ENCODE measurements at regions not wholly inside any gene's neighbourhood (a gene's known extent, or its start where the extent isn't known, plus 50 kb on each side); places are given as distances from the start of the nearest gene placed in this dataset.

DNA sequence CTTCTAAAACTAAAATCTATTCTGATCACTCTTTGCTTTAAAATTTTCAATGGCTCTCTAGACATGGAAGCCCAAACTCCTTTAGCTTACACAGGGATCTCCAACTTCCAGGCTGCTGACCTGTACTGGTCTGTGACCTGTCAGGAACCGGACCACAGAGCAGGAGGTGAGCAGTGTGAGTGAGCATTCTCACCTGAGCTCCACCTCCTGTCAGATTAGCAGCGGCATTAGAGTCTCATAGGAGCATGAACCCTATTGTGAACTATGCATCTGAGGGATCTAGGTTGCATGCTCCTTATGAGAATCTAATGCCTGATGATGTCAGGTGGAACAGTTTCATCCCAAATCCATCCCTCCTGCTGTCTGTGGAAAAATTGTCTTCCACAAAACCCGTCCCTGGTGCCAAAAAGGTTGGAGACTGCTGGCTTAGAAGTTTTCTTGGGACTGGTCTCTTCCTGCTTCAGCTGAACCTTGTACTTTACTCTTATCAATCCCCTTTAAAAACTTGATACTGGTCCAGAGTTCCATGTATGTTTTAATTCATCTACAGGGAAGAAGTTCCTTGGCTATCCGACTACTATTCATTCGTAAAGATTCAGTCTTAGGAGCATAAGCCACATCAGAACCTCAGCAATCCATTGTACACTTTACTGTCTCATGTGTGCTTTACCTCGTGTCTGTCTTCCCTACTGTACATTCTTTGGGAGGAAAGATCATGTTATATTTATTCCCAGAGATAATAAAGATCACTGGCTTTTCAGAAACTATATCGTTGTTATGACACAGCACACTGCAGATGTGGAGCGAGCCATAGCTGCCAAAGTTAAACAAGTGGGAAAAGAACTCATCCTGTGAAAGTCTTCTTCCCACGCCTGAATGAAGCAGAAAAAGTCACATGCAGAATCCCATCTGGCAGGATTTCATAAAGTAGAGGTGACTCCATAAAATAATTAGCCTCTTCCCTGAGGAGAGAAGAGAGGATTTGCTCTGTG lies 183.8 kb downstream of the LRATD1 start:
- H3K4me3 ChIP-seq (ENCODE audit: low read length) = no peak overlapping the region
- DNase-seq (ENCODE audit: low read depth, low spot score) = no peak

DNA sequence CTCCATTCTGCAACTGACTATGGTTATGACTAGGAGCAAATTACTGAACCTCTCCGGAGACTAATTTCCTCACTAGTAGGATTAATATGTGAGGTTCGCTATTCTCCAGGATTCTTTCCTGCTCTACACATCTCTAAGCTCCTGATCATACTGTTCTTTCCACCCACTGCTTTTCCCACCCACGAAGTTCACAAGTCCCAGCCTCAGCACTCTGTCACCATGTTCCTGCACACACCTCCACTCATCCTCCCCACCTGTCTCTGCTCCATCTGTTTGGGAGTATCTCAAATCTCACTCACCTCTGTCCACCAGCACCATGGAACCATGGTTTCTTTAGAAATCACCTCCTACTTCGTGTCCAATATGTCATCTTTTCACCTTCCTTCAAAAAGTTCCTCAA lies 185.3 kb downstream of the LRATD1 start:
- DNase-seq (ENCODE audit: low read depth, low spot score) = no peak
- no peak overlapping the region for H3K4me3 ChIP-seq (ENCODE audit: low read length)

DNA sequence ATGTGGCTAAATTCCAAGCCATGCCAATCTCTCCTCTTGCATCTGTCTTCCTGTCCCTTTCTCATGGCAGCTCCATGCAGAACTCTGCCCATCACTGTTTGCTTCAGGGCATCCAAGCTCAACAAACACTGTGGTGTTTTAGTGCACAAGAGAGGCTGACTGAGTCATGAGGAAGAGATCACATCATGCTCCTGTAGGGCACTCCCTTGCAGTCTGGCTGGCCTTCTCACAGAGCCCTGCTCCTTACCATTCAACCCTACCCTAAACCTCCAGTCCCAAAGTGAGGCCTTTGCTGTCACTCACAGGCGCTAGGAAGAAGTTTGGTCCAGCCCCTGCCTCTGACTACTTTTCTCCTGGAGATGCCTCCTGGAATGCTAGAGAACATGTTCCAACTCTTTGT lies 194.0 kb downstream of the LRATD1 start:
- no peak for DNase-seq (ENCODE audit: low read depth, low spot score)
- no peak overlapping the region for H3K4me3 ChIP-seq (ENCODE audit: low read length)

DNA sequence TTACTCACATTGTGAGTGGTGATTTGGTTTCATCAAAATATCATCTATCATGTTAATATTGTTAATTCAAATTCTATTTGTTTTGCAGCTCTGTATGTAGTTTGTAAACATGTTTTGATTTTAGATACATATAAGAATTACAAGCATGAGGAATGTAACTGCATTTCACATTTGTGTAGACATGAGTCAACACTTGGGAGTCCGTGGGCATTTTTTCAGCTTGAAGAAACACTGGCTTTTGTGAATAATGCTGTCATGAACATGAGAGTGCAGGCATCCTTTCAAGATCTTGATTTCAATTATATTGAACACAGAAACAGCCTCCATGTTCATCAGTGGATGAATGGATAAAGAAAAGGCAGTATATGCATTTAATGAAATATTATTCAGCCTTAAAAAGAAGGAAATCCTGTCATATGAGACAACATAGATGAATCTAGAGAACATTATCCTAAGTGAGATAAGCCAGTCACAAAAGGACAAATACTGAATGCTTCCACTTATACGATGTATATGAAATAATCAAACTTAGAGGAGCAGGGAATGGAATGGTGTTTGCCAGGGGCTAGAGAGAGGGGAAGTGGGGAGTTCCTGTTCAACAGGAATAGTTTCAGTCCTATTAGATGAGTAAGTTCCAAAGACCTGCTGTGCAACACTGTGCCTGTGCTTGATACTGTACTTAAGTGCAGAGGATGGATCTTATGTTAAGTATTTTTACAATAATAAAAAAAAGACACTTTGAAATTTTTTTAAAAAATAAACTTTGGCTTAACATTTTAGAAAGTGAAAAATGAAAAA lies 194.9 kb downstream of the LRATD1 start:
- no peak for DNase-seq (ENCODE audit: low read depth, low spot score)
- no peak overlapping the region for H3K4me3 ChIP-seq (ENCODE audit: low read length)

DNA sequence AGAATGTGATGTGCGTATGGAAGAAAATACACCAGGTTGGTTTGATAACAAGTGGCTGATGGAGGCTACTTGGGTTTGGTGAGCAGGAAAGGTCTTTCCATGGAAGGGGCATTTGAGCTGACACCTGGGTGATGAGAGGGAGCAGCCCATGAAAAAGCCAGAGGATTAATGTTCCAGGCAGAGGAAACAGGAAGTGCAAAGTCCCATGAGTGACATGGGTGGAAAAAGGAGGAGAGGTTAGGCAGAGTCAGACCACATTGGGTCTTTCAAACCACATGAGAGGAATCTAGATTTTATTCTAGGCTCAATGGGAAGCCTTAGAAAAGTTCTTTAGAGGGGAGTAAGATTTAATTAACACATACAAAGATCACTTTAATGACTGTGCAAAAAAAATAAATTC lies 195.7 kb downstream of the LRATD1 start:
- H3K4me3 ChIP-seq (ENCODE audit: low read length) = no peak overlapping the region

DNA sequence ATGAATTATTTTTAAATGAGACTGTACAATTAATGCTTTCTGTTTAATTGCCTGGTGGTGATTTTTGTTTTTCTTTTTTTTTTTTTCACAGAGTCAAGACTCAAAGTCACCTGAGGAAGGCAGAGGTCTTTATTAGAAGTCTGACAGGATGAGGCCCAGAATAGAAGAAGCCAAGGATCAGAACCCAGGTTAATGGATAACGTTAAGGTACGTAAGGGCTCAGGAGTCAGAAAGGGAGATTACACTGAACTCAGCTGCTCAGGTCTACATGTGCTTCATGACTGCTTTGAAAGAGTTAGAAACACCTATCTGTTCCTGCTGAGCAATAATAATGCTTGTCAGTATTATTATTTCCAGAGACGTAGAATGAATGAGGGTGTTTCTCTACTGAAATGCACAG lies 196.5 kb downstream of the LRATD1 start:
- no peak for DNase-seq (ENCODE audit: low read depth, low spot score)

More for the DNA sequence above, 195.7 kb downstream of the LRATD1 start:
- DNase-seq (ENCODE audit: low read depth, low spot score) = no peak

DNA sequence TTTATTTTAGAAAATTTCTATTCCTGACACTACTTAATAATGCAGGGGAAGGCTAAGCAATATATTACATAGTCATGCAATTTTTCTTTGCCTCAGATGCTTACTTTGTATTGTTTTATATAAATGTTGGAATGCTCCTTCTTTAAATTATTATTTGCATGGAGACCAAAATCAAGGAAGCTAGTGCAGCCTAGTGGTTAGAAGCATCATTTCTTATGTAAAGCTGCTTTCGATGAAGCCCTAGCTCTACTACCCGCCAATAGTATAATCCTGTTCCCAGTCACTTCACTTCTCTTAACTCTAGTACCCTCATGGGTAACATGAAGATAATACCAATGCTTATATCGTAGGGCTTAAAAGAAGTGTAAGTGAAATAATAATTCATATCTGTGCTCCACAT lies 198.9 kb downstream of the LRATD1 start:
- no peak overlapping the region for H3K4me3 ChIP-seq (ENCODE audit: low read length)
- DNase-seq (ENCODE audit: low read depth, low spot score) = no peak

More for the DNA sequence above, 196.5 kb downstream of the LRATD1 start:
- H3K4me3 ChIP-seq (ENCODE audit: low read length) = no peak overlapping the region

DNA sequence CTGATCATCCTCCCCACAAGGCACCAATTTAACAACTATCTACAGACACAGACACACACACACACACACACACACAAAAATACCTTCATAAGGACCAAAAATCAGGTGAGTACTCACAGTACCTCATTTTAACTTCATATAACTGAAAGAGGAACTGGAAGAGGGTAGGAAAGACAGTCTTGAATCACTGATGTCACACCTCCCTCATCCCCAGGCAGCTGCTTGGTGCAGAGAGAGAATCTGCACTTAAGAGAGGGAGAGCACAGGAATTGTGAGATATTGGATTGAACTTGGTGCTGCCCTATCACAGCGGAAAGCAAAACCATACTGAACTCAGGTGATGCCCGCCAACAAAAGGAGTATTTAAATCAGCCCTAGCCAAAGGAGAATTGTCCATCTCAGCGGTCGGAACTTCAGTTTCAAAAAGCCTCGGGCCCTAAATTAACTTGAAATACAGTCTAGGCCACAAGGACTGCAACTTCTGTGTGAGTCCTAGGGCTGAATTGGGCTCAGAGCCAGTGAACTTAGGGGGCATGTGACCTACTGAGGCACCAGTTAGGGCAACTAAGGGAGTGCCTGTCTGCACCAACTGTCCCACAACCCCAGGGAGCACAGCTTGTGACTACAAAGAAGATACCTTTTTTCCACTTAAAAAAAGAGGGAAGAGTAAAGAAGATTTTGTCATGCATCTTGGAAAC lies 211.1 kb downstream of the LRATD1 start:
- H3K4me3 ChIP-seq (ENCODE audit: low read length) = no peak overlapping the region
- DNase-seq (ENCODE audit: low read depth, low spot score) = no peak

DNA sequence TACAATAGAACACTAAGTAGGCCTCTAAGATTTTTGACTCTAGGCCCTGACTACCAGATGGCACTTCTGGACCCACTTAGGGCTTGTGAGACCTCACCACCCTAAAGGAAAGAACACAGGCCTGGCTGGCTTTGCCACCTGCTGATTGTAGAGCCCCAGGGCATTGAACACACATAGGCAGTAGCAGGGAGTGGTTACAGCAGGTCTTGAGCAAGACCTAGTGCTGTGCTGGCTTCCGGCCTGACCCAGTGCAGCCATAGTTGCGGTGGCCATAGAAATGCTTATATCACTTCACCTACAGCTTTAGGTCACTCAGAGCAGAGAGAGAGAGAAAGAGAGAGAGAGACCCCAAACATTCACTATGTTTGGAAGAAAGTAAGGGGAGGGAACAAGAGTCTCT lies 223.2 kb downstream of the LRATD1 start:
- no peak for DNase-seq (ENCODE audit: low read depth, low spot score)

DNA sequence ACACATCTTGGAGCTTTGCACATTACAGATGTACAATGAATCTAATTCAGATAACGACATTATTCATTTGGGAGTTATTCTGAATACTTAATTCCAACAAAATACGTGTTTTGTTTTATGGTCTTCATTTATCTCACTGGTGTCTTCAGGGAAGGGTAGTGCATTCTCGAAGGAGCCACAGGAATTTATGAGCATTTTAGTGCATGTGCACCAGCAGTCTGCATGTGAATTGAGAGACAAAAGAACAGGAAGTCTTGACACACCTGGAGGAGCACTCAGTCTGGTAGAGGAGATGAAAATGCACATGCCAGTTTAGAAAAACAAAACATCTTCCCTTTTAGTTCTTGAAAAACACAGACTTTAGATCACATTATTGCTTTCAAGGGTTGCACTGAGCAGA lies 228.7 kb downstream of the LRATD1 start:
- no peak for DNase-seq (ENCODE audit: low read depth, low spot score)
- H3K4me3 ChIP-seq (ENCODE audit: low read length) = no peak overlapping the region

More for the DNA sequence above, 223.2 kb downstream of the LRATD1 start:
- H3K4me3 ChIP-seq (ENCODE audit: low read length) = no peak overlapping the region

DNA sequence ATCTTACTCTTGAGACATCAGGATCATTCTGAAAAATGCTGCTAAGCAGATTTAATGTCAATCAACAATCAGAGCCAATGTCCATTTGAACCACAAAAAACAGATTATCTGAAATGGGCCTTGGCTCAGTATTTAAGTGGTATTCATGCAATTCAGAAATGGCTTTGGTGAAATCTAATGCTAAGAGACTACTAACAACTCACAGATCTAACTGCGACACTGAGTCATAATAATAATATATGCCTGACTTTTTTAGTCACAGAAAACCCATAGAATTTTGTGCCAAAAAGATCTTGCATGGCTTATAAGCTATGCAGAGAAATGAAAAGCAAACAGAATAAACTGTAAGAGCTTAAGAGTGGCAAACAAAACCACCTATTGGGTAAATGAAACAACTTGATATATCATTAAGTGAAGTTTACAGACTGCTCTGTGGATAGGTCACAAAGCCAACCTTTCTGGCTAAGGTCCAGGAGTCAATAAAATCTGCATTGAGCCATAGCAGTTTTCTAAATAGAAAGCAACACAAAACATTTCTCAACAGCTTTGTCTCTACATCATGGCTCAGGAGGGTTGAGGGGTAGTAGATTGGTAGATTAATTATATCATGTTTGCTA lies 234.3 kb downstream of the LRATD1 start:
- no peak overlapping the region for H3K4me3 ChIP-seq (ENCODE audit: low read length)
- DNase-seq (ENCODE audit: low read depth, low spot score) = no peak

DNA sequence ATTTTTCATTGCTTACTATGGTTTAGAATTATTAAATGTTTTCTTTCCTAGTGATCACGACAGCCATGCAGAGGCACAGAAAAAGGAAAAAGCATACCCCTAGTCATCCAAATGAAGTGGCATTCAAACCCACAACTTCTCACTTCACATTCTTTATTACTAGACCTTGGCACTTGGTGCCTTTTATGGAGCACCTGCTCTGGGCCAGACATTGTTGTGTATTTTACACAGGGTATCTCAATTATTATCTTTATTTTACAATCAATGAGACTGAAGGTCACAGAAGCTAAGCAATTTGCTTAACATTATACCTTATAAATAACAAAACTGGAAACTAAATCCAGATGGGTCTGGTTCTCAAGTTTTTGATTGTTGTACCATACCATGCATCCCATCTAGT lies 235.3 kb downstream of the LRATD1 start:
- DNase-seq (ENCODE audit: low read depth, low spot score) = no peak
- H3K4me3 ChIP-seq (ENCODE audit: low read length) = no peak overlapping the region

DNA sequence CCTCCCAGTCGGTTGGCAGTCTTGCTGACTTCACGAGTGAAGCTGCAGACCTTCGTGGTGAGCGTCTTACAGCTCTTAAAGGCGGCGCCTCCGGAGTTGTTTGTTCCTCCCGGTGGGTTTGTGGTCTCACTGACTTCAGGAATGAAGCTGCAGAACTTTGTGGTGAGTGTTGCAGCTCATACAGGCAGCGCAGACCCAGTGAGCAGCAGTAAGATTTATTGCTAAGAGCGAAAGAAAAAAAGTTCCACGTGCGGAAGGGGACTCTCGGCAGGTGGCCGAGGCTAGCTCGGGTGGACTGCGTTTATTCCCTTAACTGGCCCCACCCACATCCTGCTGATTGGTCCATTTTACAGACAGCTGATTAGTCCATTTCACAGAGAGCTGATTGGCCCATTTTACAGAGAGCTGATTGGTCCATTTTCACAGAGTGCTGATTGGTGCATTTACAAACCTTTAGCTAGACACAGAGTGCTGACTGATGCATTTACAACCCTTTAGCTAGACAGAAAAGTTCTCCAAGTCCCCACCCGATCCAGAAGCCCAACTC lies 240.3 kb downstream of the LRATD1 start:
- no peak overlapping the region for H3K4me3 ChIP-seq (ENCODE audit: low read length)
- peak; percentile 5 for DNase-seq (ENCODE audit: low read depth, low spot score)

DNA sequence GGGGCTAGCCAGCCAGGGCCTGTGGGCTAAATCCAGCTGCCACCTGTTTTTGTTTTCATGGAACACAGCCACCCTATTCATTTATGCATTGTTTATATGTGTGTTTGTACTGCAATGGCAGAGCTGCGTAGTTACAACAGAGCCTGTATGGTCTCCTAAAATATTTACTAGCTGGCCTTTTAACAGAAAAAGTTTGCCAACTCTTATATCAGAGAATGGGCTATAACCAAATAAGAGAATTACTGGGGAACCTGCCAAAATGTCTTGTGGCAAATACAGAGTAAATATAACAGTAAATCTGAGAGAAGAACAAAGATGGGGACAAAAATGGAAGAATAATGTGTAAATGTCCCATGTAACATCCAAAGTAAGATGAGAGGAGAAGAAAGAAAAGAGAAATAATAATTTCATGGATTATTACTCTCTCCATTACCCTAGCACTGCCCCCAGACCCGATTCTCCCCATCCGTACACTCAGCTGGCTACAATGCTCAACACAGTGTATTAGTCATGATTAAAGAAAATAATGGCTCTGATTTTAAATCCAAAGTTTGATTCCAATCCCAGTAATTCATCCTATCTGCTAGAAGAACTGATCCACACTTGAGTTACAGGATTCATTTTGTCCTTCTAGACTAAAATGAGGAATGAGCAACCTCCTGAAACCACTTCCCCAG lies 249.3 kb downstream of the LRATD1 start:
- no peak overlapping the region for H3K4me3 ChIP-seq (ENCODE audit: low read length)
- no peak for DNase-seq (ENCODE audit: low read depth, low spot score)

DNA sequence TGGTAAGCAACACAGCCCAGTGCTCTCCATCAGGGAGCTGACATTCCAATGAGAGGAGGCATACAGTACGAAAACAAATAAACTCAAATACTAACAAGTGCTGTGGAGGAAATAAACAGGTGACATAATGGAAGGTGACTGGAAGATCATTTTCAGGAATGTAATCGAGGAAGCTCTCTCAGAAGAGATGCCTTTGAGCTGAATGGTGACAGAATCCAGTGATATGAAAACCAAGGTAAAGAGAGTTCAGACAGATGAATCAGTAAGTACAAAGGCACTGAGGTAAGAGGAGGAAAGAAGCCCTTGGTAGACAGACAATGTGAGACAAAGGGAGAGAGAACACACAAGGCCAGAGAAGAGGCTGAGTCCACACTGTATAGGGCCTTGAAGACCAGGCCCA lies 252.1 kb downstream of the LRATD1 start:
- H3K4me3 ChIP-seq (ENCODE audit: low read length) = no peak overlapping the region
- no peak for DNase-seq (ENCODE audit: low read depth, low spot score)

DNA sequence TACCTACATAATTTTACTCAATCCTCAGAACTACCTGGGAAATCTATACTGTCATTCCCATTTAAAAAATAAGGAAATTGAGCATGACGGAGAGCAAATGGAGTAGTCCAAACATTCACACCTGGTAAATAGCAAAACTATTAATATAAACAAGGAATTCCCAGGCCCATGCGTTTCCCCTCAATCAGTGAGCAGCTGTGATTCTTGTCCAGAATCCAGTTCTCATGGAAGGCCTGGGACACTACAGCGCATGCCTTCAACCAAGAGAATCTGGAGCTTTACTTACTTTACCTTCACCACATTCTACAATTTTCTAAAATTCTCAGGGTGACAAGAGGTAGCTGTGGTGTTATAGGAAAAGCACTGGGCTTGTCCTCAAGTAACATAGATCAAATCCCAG lies 259.0 kb downstream of the LRATD1 start:
- H3K4me3 ChIP-seq (ENCODE audit: low read length) = no peak overlapping the region
- DNase-seq (ENCODE audit: low read depth, low spot score) = no peak

DNA sequence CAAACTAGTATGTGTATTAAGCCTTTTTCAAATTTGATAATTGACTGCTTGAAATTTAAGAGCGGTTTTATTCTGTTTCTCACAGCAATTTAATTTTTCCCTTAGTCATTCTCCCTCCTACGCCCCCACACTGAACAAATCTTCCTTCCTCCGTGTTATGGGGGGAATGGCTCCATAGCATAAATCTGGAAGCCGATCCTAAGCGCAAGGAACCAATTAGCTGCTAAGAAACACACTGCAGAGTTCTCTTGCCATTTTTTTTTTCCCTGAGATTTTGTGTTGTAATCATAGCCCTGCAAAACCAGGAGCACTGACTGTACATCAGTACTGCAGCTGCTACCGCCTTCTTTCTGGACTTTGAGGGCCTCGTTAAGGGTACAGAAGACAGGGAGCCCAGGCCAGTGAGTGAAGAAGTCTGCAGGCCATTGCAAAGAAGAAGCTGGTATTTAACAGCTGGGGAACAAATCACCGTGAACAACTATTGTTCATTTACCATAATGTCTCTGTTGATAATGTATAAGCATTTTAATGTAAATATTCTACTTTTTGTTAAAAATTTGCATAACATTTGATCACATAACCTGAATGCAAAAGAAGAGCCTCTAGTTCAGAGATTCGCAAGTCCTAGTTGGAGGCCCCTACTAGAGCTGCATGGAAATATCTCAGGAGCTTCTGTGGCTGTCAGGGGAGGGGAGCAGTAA lies 264.0 kb downstream of the LRATD1 start:
- no peak for DNase-seq (ENCODE audit: low read depth, low spot score)
- H3K4me3 ChIP-seq (ENCODE audit: low read length) = no peak overlapping the region
